Neural cell (in vitro differentiated cells): ENCODE measurements at regions not wholly inside any gene's neighbourhood (a gene's known extent, or its start where the extent isn't known, plus 50 kb on each side); places are given as distances from the start of the nearest gene placed in this dataset.

Source experiments
- H2AFZ ChIP-seq: fragments of 200-600, 300-800 bp; sonication (generic), shearing (Covaris generic); 2 replicates; pipeline ENCODE4 v1.6.0; 2014; ENCODE audit warnings: low read depth, mild to moderate bottlenecking, antibody characterized with exemption, low read length, moderate library complexity
- H3F3A ChIP-seq: fragments of 200-600 bp; shearing (Covaris generic); 2 replicates; pipeline ENCODE4 v1.6.1; 2016; ENCODE audit warnings: mild to moderate bottlenecking, moderate library complexity, mixed read lengths, antibody characterized with exemption, low read length; ENCODE audit not compliant: insufficient read depth, poor library complexity, severe bottlenecking
- H3K27ac ChIP-seq: fragments of 200-600, 300-800 bp; sonication (generic), shearing (Covaris generic); 2 replicates; pipeline ENCODE4 v1.5.1; 2014; ENCODE audit warnings: mild to moderate bottlenecking, low read length, moderate library complexity
- H3K27me3 ChIP-seq: fragments of 300-800, 200-600 bp; sonication (generic), shearing (Covaris generic); 2 replicates; pipeline ENCODE4 v1.6.0; 2014; ENCODE audit warnings: mild to moderate bottlenecking, low read depth, low read length, moderate library complexity; ENCODE audit not compliant: insufficient read depth
- H3K36me3 ChIP-seq: fragments of 300-800, 200-600 bp; sonication (generic), shearing (Covaris generic); 2 replicates; pipeline ENCODE4 v1.5.1; 2014; ENCODE audit warnings: mild to moderate bottlenecking, antibody characterized with exemption, low read length, moderate library complexity; ENCODE audit not compliant: insufficient read depth
- H3K4me2 ChIP-seq: fragments of 300-800, 200-600 bp; sonication (generic), shearing (Covaris generic); 2 replicates; pipeline ENCODE4 v1.6.0; 2014; ENCODE audit warnings: mild to moderate bottlenecking, low read length
- H3K4me3 ChIP-seq: fragments of 300-800, 200-600 bp; sonication (generic), shearing (Covaris generic); 2 replicates; pipeline ENCODE4 v1.5.1; 2014; ENCODE audit warnings: mild to moderate bottlenecking, low read length, moderate library complexity
- H3K79me2 ChIP-seq: fragments of 200-600 bp; shearing (Covaris generic); replicated peaks from 2 replicates; pipeline ENCODE4 v1.6.0; 2014; ENCODE audit warnings: mild to moderate bottlenecking, low read length, moderate library complexity; ENCODE audit not compliant: insufficient read depth
- H3K9ac ChIP-seq: fragments of 300-800, 200-600 bp; sonication (generic), shearing (Covaris generic); 2 replicates; pipeline ENCODE4 v1.6.1; 2016; ENCODE audit warnings: mild to moderate bottlenecking, low read length, mixed read lengths
- H3K9me2 ChIP-seq: fragments of 200-600 bp; shearing (Covaris generic); 2 replicates; pipeline ENCODE4 v1.6.1; 2016; ENCODE audit warnings: mild to moderate bottlenecking, low read length, mixed read lengths; ENCODE audit not compliant: insufficient read depth
- H3K9me3 ChIP-seq: fragments of 200-600, 300-800 bp; sonication (generic), shearing (Covaris generic); 2 replicates; pipeline ENCODE4 v1.6.1; 2016; ENCODE audit warnings: mild to moderate bottlenecking, mixed run types, low read length, moderate library complexity, mixed read lengths
- H4K20me1 ChIP-seq: fragments of 200-600 bp; shearing (Covaris generic); 2 replicates; pipeline ENCODE4 v1.6.1; 2016; ENCODE audit warnings: mild to moderate bottlenecking, mixed run types; ENCODE audit not compliant: insufficient read depth
- EP300 ChIP-seq: fragments of 450-650 bp; conservative IDR thresholded peaks from 2 replicates; pipeline ENCODE4 v1.6.1; 2014; ENCODE audit warnings: antibody characterized with exemption, mild to moderate bottlenecking, moderate library complexity; ENCODE audit not compliant: poor library complexity, severe bottlenecking
- EZH2 ChIP-seq: fragments of 200-600, 300-800 bp; shearing (Covaris generic), sonication (generic); IDR thresholded peaks from 2 replicates; pipeline ENCODE4 v1.6.1; 2014; ENCODE audit warnings: antibody characterized with exemption, low read length, borderline replicate concordance, mild to moderate bottlenecking; ENCODE audit not compliant: insufficient read depth, poor library complexity, severe bottlenecking
- MXI1 ChIP-seq: fragments of 450-650 bp; conservative IDR thresholded peaks from 2 replicates; pipeline ENCODE4 v1.6.1; 2014; ENCODE audit warnings: antibody characterized with exemption, mild to moderate bottlenecking; ENCODE audit not compliant: poor library complexity, severe bottlenecking
- POLR2AphosphoS5 ChIP-seq: IDR thresholded peaks from 2 replicates; pipeline ENCODE4 v1.6.1; 2012
- RAD21 ChIP-seq: fragments of 450-650 bp; conservative IDR thresholded peaks from 2 replicates; pipeline ENCODE4 v1.6.1; 2014; ENCODE audit warnings: antibody characterized with exemption, mild to moderate bottlenecking, moderate library complexity
- REST ChIP-seq: IDR thresholded peaks from 2 replicates; pipeline ENCODE4 v1.6.1; 2012; ENCODE audit warnings: borderline replicate concordance
- SMC3 ChIP-seq: fragments of 450-650 bp; conservative IDR thresholded peaks from 2 replicates; pipeline ENCODE4 v1.6.1; 2014; ENCODE audit warnings: antibody characterized with exemption, mild to moderate bottlenecking, moderate library complexity; ENCODE audit not compliant: poor library complexity
- TAF1 ChIP-seq: IDR thresholded peaks from 2 replicates; pipeline ENCODE4 v1.6.1; 2012; ENCODE audit warnings: low read depth
- TF ChIP-seq, protein P1 (sequence below): fragments of 450-650 bp; IDR thresholded peaks from 2 replicates; pipeline ENCODE4 v1.5.1; 2014; ENCODE audit warnings: antibody characterized with exemption, mild to moderate bottlenecking, moderate library complexity; ENCODE audit not compliant: poor library complexity, severe bottlenecking

DNA sequence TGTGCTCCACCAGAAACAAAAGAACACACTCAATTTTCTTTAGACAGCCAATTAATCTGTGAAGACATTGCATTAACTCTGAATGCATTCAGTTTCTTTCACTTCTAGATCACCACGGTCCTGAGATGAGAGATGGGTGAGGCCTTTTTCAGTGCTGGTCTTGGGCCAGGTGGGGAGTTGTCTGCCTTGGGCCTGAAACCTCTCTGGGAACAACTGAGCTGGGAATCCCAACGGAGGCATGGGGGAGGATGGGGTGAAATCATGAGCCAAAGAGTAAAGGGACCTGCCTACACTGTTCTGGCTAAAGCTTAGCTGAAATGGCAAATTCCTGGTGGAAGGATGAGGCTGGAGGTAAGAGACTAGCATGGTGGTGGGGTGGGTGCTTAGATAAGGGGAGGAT is 353.5 kb upstream of the B3GAT1 start:
- H3K79me2 ChIP-seq, result no peaks in the 10 kb centered on the region

DNA sequence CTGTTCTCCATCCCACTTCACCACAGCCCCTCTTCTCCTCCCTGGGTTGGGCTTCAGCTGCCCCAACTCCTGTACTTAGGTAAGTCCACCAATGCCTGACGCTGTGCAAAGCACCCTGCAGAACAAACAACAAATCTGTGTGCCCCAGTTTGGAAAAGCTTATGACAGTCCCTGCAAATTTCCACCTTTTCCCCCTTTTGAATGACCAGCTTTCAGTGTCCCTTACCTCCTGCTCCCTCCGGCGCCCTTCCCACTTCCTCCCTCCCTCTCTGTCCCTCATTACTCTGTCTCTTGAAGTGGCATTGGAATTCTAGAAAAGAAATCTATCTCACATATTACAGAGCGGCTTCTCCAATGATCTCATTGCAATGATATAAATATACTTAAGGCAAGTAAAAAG is 352.9 kb upstream of the B3GAT1 start:
- Histone ChIP-seq H2AFZ (no peak overlapping the region), H3F3A (no peaks in the 10 kb centered on the region), H3K27me3 (no peaks in the 10 kb centered on the region), H3K9me2 (no peaks in the 10 kb centered on the region), H3K36me3 (no peaks in the 10 kb centered on the region), H3K9ac (no peak overlapping the region), H3K27ac (no peak overlapping the region), H3K4me2 (no peak overlapping the region), H3K79me2 (no peaks in the 10 kb centered on the region), H3K9me3 (no peaks in the 10 kb centered on the region), H3K4me3 (no peak overlapping the region), H4K20me1 (no peaks in the 10 kb centered on the region)
- TF ChIP-seq EP300 (no peak), POLR2AphosphoS5 (no peak), RAD21 (no peak), SMC3 (no peak), MXI1 (no peak), REST (no peak), EZH2 (no peak), TAF1 (no peak)
- TF ChIP-seq, protein P1, sequence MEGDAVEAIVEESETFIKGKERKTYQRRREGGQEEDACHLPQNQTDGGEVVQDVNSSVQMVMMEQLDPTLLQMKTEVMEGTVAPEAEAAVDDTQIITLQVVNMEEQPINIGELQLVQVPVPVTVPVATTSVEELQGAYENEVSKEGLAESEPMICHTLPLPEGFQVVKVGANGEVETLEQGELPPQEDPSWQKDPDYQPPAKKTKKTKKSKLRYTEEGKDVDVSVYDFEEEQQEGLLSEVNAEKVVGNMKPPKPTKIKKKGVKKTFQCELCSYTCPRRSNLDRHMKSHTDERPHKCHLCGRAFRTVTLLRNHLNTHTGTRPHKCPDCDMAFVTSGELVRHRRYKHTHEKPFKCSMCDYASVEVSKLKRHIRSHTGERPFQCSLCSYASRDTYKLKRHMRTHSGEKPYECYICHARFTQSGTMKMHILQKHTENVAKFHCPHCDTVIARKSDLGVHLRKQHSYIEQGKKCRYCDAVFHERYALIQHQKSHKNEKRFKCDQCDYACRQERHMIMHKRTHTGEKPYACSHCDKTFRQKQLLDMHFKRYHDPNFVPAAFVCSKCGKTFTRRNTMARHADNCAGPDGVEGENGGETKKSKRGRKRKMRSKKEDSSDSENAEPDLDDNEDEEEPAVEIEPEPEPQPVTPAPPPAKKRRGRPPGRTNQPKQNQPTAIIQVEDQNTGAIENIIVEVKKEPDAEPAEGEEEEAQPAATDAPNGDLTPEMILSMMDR, result no peak

More for the DNA sequence above, 353.5 kb upstream of the B3GAT1 start:
- H3F3A ChIP-seq, result no peaks in the 10 kb centered on the region
- no peaks in the 10 kb centered on the region for H4K20me1 ChIP-seq
- H2AFZ ChIP-seq, result no peak overlapping the region
- no peaks in the 10 kb centered on the region for H3K9me3 ChIP-seq
- no peaks in the 10 kb centered on the region for H3K9me2 ChIP-seq
- TF ChIP-seq MXI1 (no peak), POLR2AphosphoS5 (no peak), EP300 (no peak), EZH2 (no peak), TAF1 (no peak), REST (no peak), RAD21 (no peak), SMC3 (no peak)
- TF ChIP-seq, protein P1, result no peak
- no peaks in the 10 kb centered on the region for H3K27me3 ChIP-seq
- H3K4me2 ChIP-seq, result no peak overlapping the region
- H3K27ac ChIP-seq, result no peak overlapping the region
- H3K4me3 ChIP-seq, result no peak overlapping the region
- H3K36me3 ChIP-seq, result no peaks in the 10 kb centered on the region
- no peak overlapping the region for H3K9ac ChIP-seq
